T-cell (primary cell): ENCODE measurements at regions not wholly inside any gene's neighbourhood (a gene's known extent, or its start where the extent isn't known, plus 50 kb on each side); places are given as distances from the start of the nearest gene placed in this dataset.

ENCODE experiments used
- ATAC-seq, 4 experiments: fragments of 200-7000 bp in 3 of 4; fragments of 150-1000 bp in 1 of 4; cut with Tn5 transposase; replicated peaks in 1 of 4; 1 replicate in 3 of 4; 2 replicates in 1 of 4; pipeline ENCODE4 v1.10.0; 2021; ENCODE audit warnings: moderate library complexity in 3 of 4, mild to moderate bottlenecking in 2 of 4, moderate number of reproducible peaks in 1 of 4
- CTCF ChIA-PET, 2 donors: fragments of 300-600 bp; sonication (Branson Sonifier 250); formaldehyde crosslinking; loops; one replicate each; lab custom pipeline; 2022; ENCODE audit warnings: antibody characterized with exemption in 2 of 2; lab: Charles Lee
- POLR2A ChIA-PET, 2 donors: fragments of 300-600 bp; sonication (Branson Sonifier 250); formaldehyde crosslinking; loops; one replicate each; lab custom pipeline; 2022; ENCODE audit warnings: antibody characterized with exemption in 2 of 2; lab: Charles Lee
- DNase-seq, 35 experiments: peaks; one replicate each; pipeline versions ENCODE4 v3.0.0 to v3.0.0-alpha.2; 2013 to 2023
- H3K27ac ChIP-seq: one replicate; pipeline ENCODE4 v1.5.1; 2013; ENCODE audit warnings: low read length
- H3K27me3 ChIP-seq, 2 experiments: replicated peaks in 1 of 2; 1 replicate in 1 of 2; 2 replicates in 1 of 2; pipeline versions ENCODE4 v1.6.1 to v1.7.0; 2013; ENCODE audit warnings: low read length in 1 of 2, mixed read lengths in 1 of 2; ENCODE audit not compliant: control insufficient read depth in 2 of 2, insufficient read depth in 2 of 2; ENCODE audit errors: extremely low read depth in 1 of 2
- H3K36me3 ChIP-seq, 2 donors: 1 replicate in 1 of 2; 2 replicates in 1 of 2; pipeline versions ENCODE4 v1.6.1 to v1.7.0; 2013; ENCODE audit warnings: low read length in 1 of 2; ENCODE audit not compliant: control insufficient read depth in 2 of 2, insufficient read depth in 1 of 2; ENCODE audit errors: extremely low read depth in 1 of 2
- H3K4me1 ChIP-seq, 2 experiments: 1 replicate in 1 of 2; 2 replicates in 1 of 2; pipeline versions ENCODE4 v1.6.1 to v1.7.0; 2013; ENCODE audit warnings: low read length in 2 of 2, mixed read lengths in 1 of 2; ENCODE audit not compliant: insufficient read depth in 2 of 2, control insufficient read depth in 1 of 2; ENCODE audit errors: extremely low read depth in 1 of 2
- H3K4me3 ChIP-seq, 2 donors: 1 replicate in 1 of 2; 2 replicates in 1 of 2; pipeline versions ENCODE4 v1.5.1 to v1.7.0; 2013; ENCODE audit warnings: mild to moderate bottlenecking in 2 of 2, low read length in 1 of 2, moderate library complexity in 1 of 2; ENCODE audit not compliant: control insufficient read depth in 1 of 2; ENCODE audit errors: extremely low read depth in 1 of 2
- H3K9me3 ChIP-seq: 2 replicates; pipeline ENCODE4 v1.7.0; 2013
- H3K27ac Mint-ChIP-seq, 2 donors: one replicate each; pipeline ENCODE4 v1.8.0; 2020 to 2021; ENCODE audit warnings: mild to moderate bottlenecking in 2 of 2, mixed read lengths in 2 of 2
- H3K27me3 Mint-ChIP-seq, 2 donors: one replicate each; pipeline ENCODE4 v1.8.0; 2021 to 2022; ENCODE audit warnings: mixed read lengths in 2 of 2
- H3K36me3 Mint-ChIP-seq: one replicate; pipeline ENCODE4 v1.8.0; 2021; ENCODE audit warnings: mixed read lengths
- H3K4me1 Mint-ChIP-seq, 3 donors: one replicate each; pipeline ENCODE4 v1.8.0; 2020 to 2022; ENCODE audit warnings: mixed read lengths in 3 of 3, mild to moderate bottlenecking in 1 of 3
- H3K4me3 Mint-ChIP-seq, 3 donors: one replicate each; pipeline ENCODE4 v1.8.0; 2020 to 2022; ENCODE audit warnings: mild to moderate bottlenecking in 3 of 3, mixed read lengths in 3 of 3, moderate library complexity in 3 of 3
- H3K9me3 Mint-ChIP-seq, 3 donors: one replicate each; pipeline ENCODE4 v1.8.0; 2020 to 2022; ENCODE audit warnings: mixed read lengths in 3 of 3
- whole genome bisulfite sequencing: methylation state at CpG from one replicate; pipeline ENCODE4 v1.1.5; 2013; ENCODE audit warnings: missing lambda C conversion rate; ENCODE audit not compliant: insufficient coverage; 5-methylcytosine and 5-hydroxymethylcytosine counted together

GRCh38 chr18:45350404-45351156 lies 264.7 kb upstream of the SLC14A2 start:
- DNase-seq (no peak), ATAC-seq (no peak)
- Histone ChIP-seq H3K27me3 (no peaks in the 10 kb centered on the region), H3K4me3 (no peak overlapping the region), H3K27ac (no peak overlapping the region), H3K9me3 (no peaks in the 10 kb centered on the region), H3K4me1 (no peaks in the 10 kb centered on the region), H3K36me3 (no peaks in the 10 kb centered on the region)
- no peaks in the 10 kb centered on the region for H3K4me1 Mint-ChIP-seq
- H3K27me3 Mint-ChIP-seq, result peaks cover 0 to 1% of the 10 kb centered on the region in 2 donors
- CTCF ChIA-PET, result no interaction called here
- no peak overlapping the region for H3K27ac Mint-ChIP-seq
- H3K36me3 Mint-ChIP-seq, result no peaks in the 10 kb centered on the region
- H3K4me3 Mint-ChIP-seq, result no peak overlapping the region
- POLR2A ChIA-PET, result no interaction called here
- WGBS, result no CpG with 5 or more reads among the region's 11 CpGs
- no peaks in the 10 kb centered on the region for H3K9me3 Mint-ChIP-seq

GRCh38 chr18:45352874-45353273 lies 262.4 kb upstream of the SLC14A2 start:
- Mint-ChIP-seq H3K4me1 (no peaks in the 10 kb centered on the region), H3K27me3 (peaks cover 0 to 1% of the 10 kb centered on the region in 2 donors), H3K27ac (no peak overlapping the region), H3K9me3 (no peaks in the 10 kb centered on the region), H3K4me3 (no peak overlapping the region), H3K36me3 (no peaks in the 10 kb centered on the region)
- Histone ChIP-seq H3K27ac (no peak overlapping the region), H3K4me1 (no peaks in the 10 kb centered on the region), H3K36me3 (no peaks in the 10 kb centered on the region), H3K9me3 (no peaks in the 10 kb centered on the region), H3K27me3 (no peaks in the 10 kb centered on the region), H3K4me3 (no peak overlapping the region)
- 83% methylated on average over 1 of the region's 5 CpGs for WGBS
- no peak for ATAC-seq
- ChIA-PET POLR2A (no interaction called here), CTCF (no interaction called here)
- no peak for DNase-seq

- DNase-seq (no peak), ATAC-seq (no peak)
- H3K4me3 ChIP-seq, result no peak overlapping the region
- H3K36me3 Mint-ChIP-seq, result no peaks in the 10 kb centered on the region
- H3K27me3 Mint-ChIP-seq, result peaks cover 0 to 1% of the 10 kb centered on the region in 2 donors
- H3K27ac ChIP-seq, result no peak overlapping the region
- H3K27ac Mint-ChIP-seq, result no peak overlapping the region
- ChIA-PET CTCF (no interaction called here), POLR2A (no interaction called here)
- H3K9me3 Mint-ChIP-seq, result no peaks in the 10 kb centered on the region
- WGBS, result no CpG with 5 or more reads among the region's 2 CpGs
- no peaks in the 10 kb centered on the region for H3K4me1 ChIP-seq
- no peaks in the 10 kb centered on the region for H3K4me1 Mint-ChIP-seq
- H3K27me3 ChIP-seq, result no peaks in the 10 kb centered on the region
- H3K36me3 ChIP-seq, result no peaks in the 10 kb centered on the region
- H3K9me3 ChIP-seq, result no peaks in the 10 kb centered on the region
- no peak overlapping the region for H3K4me3 Mint-ChIP-seq
Observed at GRCh38 chr18:45353530-45353929, 261.7 kb upstream of the SLC14A2 start.

- POLR2A ChIA-PET, result no interaction called here
Observed at GRCh38 chr18:45355944-45356520, 259.2 kb upstream of the SLC14A2 start.

GRCh38 chr18:45357686-45358470 lies 257.4 kb upstream of the SLC14A2 start:
- Histone ChIP-seq H3K9me3 (no peaks in the 10 kb centered on the region), H3K27ac (no peak overlapping the region), H3K4me3 (no peak overlapping the region), H3K4me1 (no peaks in the 10 kb centered on the region), H3K36me3 (no peaks in the 10 kb centered on the region), H3K27me3 (peaks cover 0 to 2% of the 10 kb centered on the region in 2 experiments)
- Mint-ChIP-seq H3K4me3 (no peak overlapping the region), H3K36me3 (no peaks in the 10 kb centered on the region), H3K9me3 (no peaks in the 10 kb centered on the region), H3K27me3 (peaks cover 3 to 15% of the 10 kb centered on the region in 2 donors), H3K4me1 (no peaks in the 10 kb centered on the region), H3K27ac (no peak overlapping the region)
- ChIA-PET CTCF (interaction anchor here in 1 of 2 donors (0.6 kb wide), 1 partner anchor 662 kb away, joined by 3 read pairs; no protein-coding TSS in a partner anchor), POLR2A (no interaction called here)
- no peak for DNase-seq
- WGBS, result 40% methylated on average over 1 of the region's 5 CpGs
- ATAC-seq, result no peak

More at GRCh38 chr18:45355944-45356520, 259.2 kb upstream of the SLC14A2 start:
- no peak overlapping the region for H3K4me3 Mint-ChIP-seq
- peaks cover 0 to 9% of the 10 kb centered on the region in 2 donors for H3K27me3 Mint-ChIP-seq
- ATAC-seq (no peak), DNase-seq (no peak)
- no peaks in the 10 kb centered on the region for H3K4me1 Mint-ChIP-seq
- peaks cover 0 to 2% of the 10 kb centered on the region in 2 experiments for H3K27me3 ChIP-seq
- no peaks in the 10 kb centered on the region for H3K4me1 ChIP-seq
- H3K27ac Mint-ChIP-seq, result no peak overlapping the region
- no peaks in the 10 kb centered on the region for H3K9me3 ChIP-seq
- H3K9me3 Mint-ChIP-seq, result no peaks in the 10 kb centered on the region
- H3K4me3 ChIP-seq, result no peak overlapping the region
- H3K36me3 ChIP-seq, result no peaks in the 10 kb centered on the region
- no peaks in the 10 kb centered on the region for H3K36me3 Mint-ChIP-seq
- CTCF ChIA-PET, result no interaction called here
- WGBS, result 90% methylated on average over 1 of the region's 2 CpGs
- no peak overlapping the region for H3K27ac ChIP-seq

GRCh38 chr18:45359275-45360009 lies 255.8 kb upstream of the SLC14A2 start:
- DNase-seq, result no peak
- Mint-ChIP-seq H3K27me3 (peaks cover 5 to 17% of the 10 kb centered on the region in 2 donors), H3K27ac (no peak overlapping the region), H3K36me3 (no peaks in the 10 kb centered on the region), H3K4me3 (no peak overlapping the region), H3K9me3 (no peaks in the 10 kb centered on the region), H3K4me1 (no peaks in the 10 kb centered on the region)
- no peak overlapping the region for H3K27ac ChIP-seq
- H3K4me3 ChIP-seq, result no peak overlapping the region
- peaks cover 0 to 7% of the 10 kb centered on the region in 2 experiments for H3K27me3 ChIP-seq
- no peaks in the 10 kb centered on the region for H3K36me3 ChIP-seq
- 76% methylated on average over 4 of the region's 7 CpGs for WGBS
- no peaks in the 10 kb centered on the region for H3K4me1 ChIP-seq
- H3K9me3 ChIP-seq, result no peaks in the 10 kb centered on the region
- CTCF ChIA-PET, result no interaction called here
- no peak for ATAC-seq
- POLR2A ChIA-PET, result no interaction called here
